B cell (primary cell): ENCODE measurements at regions not wholly inside any gene's neighbourhood (a gene's known extent, or its start where the extent isn't known, plus 50 kb on each side); places are given as distances from the start of the nearest gene placed in this dataset.

ENCODE experiments used
- EZH2 ChIP-seq: IDR thresholded peaks from 2 replicates; pipeline ENCODE4 v1.6.1; 2012; ENCODE audit warnings: borderline replicate concordance, low read depth, mild to moderate bottlenecking, moderate library complexity, low read length; ENCODE audit not compliant: insufficient read depth, poor library complexity, severe bottlenecking
- TF ChIP-seq, protein P1 (sequence below): fragments of 200-600 bp; IDR thresholded peaks from one replicate; pipeline ENCODE4 v1.8.0; 2022; ENCODE audit warnings: antibody characterized with exemption, mild to moderate bottlenecking

DNA sequence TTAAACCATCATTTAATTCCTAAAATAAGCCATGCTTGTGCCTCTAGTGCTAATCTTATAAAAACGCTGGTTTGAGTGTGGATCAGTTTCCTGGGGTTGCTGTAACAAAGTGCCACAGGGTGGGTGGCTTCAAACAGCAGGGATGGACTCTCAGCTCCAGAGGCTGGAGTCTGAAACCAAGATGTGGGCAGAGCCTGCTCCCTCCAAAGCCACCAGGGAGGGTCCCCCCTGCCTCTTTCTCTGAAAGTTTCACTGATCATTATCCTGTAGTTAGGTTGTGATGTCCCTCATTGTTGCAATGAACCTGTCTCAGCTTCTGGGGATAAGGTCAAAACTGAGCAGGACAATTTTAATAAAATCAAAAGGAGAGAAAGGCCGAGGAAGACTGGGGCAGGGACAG lies 251.9 kb upstream of the TCERG1L start:
- no peak for TF ChIP-seq EZH2
- TF ChIP-seq, protein P1, sequence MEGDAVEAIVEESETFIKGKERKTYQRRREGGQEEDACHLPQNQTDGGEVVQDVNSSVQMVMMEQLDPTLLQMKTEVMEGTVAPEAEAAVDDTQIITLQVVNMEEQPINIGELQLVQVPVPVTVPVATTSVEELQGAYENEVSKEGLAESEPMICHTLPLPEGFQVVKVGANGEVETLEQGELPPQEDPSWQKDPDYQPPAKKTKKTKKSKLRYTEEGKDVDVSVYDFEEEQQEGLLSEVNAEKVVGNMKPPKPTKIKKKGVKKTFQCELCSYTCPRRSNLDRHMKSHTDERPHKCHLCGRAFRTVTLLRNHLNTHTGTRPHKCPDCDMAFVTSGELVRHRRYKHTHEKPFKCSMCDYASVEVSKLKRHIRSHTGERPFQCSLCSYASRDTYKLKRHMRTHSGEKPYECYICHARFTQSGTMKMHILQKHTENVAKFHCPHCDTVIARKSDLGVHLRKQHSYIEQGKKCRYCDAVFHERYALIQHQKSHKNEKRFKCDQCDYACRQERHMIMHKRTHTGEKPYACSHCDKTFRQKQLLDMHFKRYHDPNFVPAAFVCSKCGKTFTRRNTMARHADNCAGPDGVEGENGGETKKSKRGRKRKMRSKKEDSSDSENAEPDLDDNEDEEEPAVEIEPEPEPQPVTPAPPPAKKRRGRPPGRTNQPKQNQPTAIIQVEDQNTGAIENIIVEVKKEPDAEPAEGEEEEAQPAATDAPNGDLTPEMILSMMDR = no peak
